GM18907 (cell line): ENCODE measurements at regions not wholly inside any gene's neighbourhood (a gene's known extent, or its start where the extent isn't known, plus 50 kb on each side); places are given as distances from the start of the nearest gene placed in this dataset.

Source experiments
- ATAC-seq: cut with Tn5 transposase; IDR thresholded peaks from one replicate; pipeline ENCODE4 v1.9.1; 2021; ENCODE audit warnings: mild to moderate bottlenecking, moderate library complexity; ENCODE audit not compliant: unreplicated experiment

- no peak for ATAC-seq
These were observed 94.7 kb upstream of the RUNX3 start for GRCh38 chr1:25024615-25025350.

GRCh38 chr1:25023826-25024225 lies 93.8 kb upstream of the RUNX3 start:
- ATAC-seq = no peak

GRCh38 chr1:25023190-25023578 lies 93.1 kb upstream of the RUNX3 start:
- ATAC-seq = no peak

GRCh38 chr1:25022361-25023189 lies 92.5 kb upstream of the RUNX3 start:
- peak; percentile 74 for ATAC-seq

- ATAC-seq = no peak
These were observed 91.6 kb upstream of the RUNX3 start for GRCh38 chr1:25021591-25022215.

- ATAC-seq = no peak
These were observed 90.9 kb upstream of the RUNX3 start for GRCh38 chr1:25020851-25021590.

- ATAC-seq = no peak
These were observed 90.2 kb upstream of the RUNX3 start for GRCh38 chr1:25020173-25020845.

GRCh38 chr1:25019337-25020172 lies 89.5 kb upstream of the RUNX3 start:
- peak; percentile 37 for ATAC-seq

GRCh38 chr1:25018943-25019336 lies 88.9 kb upstream of the RUNX3 start:
- ATAC-seq = no peak

- no peak for ATAC-seq
These were observed 88.1 kb upstream of the RUNX3 start for GRCh38 chr1:25018110-25018735.

- no peak for ATAC-seq
These were observed 87.5 kb upstream of the RUNX3 start for GRCh38 chr1:25017436-25018109.

GRCh38 chr1:25012966-25013962 lies 83.2 kb upstream of the RUNX3 start:
- ATAC-seq = no peak

- ATAC-seq = no peak
These were observed 82.0 kb upstream of the RUNX3 start for GRCh38 chr1:25011943-25012638.

- ATAC-seq = no peak
These were observed 81.2 kb upstream of the RUNX3 start for GRCh38 chr1:25011275-25011674.

- no peak for ATAC-seq
These were observed 79.7 kb upstream of the RUNX3 start for GRCh38 chr1:25009671-25010262.

GRCh38 chr1:25008192-25008485 lies 78.1 kb upstream of the RUNX3 start:
- no peak for ATAC-seq
